ENCODE measurements at regions not wholly inside any gene's neighbourhood (a gene's known extent, or its start where the extent isn't known, plus 50 kb on each side); places are given as distances from the start of the nearest gene placed in this dataset.

DNA sequence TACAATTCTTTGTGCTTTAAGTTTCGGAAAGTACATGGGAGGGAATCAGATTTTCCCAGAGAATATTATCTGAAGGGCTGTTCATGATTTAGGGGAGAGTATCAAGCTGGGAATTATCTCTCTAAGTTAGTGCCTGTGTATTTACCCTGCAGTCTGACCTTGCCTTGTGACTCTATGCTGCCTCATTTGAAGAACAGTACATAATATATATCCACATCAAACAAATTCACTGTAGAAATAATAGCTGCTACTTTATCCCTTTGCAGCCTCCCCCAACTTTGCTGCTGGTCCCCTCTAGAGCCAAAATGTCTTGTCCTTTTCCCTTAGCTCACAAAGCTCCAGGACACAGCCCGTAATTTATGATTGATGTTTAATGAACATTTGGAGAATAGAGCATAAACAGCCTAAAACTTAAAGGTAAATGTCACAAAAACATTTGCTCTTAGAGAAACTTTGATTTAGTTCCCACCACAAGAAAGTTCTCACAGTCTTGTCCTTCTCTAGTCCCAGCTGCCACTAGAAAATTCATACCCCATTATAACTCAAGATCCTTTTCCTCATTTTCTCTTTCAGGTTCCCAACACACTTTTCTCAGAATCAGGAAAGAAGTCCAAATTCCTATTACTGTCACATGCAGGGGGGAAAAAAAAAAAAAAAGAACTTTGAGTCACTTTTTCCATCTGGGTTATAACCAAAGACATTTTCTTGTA, 1009.6 kb downstream of the FLRT2 start:
- H4K20me1 ChIP-seq (ENCODE audit: insufficient read depth, low read length) = no peaks in the 10 kb centered on the region
- no peaks in the 10 kb centered on the region for H3K36me3 ChIP-seq (ENCODE audit: insufficient read depth, low read length)
- no peaks in the 10 kb centered on the region for H3K4me1 ChIP-seq (ENCODE audit: insufficient read depth, low read length)
- no peak overlapping the region for H3K27ac ChIP-seq (ENCODE audit: low read depth, low read length)
- no peaks in the 10 kb centered on the region for H3K27me3 ChIP-seq (ENCODE audit: insufficient read depth, low read length)
- no peak for DNase-seq (ENCODE audit: insufficient read length, low spot score, missing footprints)
- no peak overlapping the region for H3K4me3 ChIP-seq (ENCODE audit: insufficient read depth, low read length)
- H3K79me2 ChIP-seq (ENCODE audit: insufficient read depth, low read length) = no peaks in the 10 kb centered on the region
- TF ChIP-seq, protein P1, sequence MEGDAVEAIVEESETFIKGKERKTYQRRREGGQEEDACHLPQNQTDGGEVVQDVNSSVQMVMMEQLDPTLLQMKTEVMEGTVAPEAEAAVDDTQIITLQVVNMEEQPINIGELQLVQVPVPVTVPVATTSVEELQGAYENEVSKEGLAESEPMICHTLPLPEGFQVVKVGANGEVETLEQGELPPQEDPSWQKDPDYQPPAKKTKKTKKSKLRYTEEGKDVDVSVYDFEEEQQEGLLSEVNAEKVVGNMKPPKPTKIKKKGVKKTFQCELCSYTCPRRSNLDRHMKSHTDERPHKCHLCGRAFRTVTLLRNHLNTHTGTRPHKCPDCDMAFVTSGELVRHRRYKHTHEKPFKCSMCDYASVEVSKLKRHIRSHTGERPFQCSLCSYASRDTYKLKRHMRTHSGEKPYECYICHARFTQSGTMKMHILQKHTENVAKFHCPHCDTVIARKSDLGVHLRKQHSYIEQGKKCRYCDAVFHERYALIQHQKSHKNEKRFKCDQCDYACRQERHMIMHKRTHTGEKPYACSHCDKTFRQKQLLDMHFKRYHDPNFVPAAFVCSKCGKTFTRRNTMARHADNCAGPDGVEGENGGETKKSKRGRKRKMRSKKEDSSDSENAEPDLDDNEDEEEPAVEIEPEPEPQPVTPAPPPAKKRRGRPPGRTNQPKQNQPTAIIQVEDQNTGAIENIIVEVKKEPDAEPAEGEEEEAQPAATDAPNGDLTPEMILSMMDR (IDR thresholded peaks at IDR 0.05; ENCODE audit: extremely low read depth, low read depth, low read length) = no peak
- no peak overlapping the region for H2AFZ ChIP-seq (ENCODE audit: low read length)
- no peak overlapping the region for H3K4me2 ChIP-seq (ENCODE audit: insufficient read depth, low read length)
- no peaks in the 10 kb centered on the region for H3K9me3 ChIP-seq (ENCODE audit: low read depth, low read length)

DNA sequence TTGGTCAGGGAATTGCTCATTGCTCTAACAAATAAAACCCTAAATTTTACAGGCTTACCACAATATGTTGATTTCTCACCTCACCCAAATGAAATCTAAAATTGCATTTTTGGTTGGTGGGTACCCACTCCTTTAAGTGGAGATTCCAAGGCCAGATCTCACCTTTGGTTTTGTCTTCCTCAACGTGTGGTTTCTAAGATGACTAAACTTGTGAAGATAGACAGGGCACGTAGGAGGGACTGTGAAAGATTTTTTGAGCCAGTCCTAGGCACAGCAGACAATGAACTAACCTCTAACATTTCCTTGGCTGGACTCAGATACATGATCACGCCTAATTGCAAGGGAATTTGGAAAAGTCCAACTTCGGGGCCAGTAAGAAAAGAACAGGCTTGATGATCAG, 1003.9 kb downstream of the FLRT2 start:
- Histone ChIP-seq H3K79me2 (ENCODE audit: insufficient read depth, low read length) (no peaks in the 10 kb centered on the region), H3K4me3 (ENCODE audit: insufficient read depth, low read length) (no peak overlapping the region), H4K20me1 (ENCODE audit: insufficient read depth, low read length) (no peaks in the 10 kb centered on the region), H3K4me1 (ENCODE audit: insufficient read depth, low read length) (no peaks in the 10 kb centered on the region), H2AFZ (ENCODE audit: low read length) (no peak overlapping the region), H3K9me3 (ENCODE audit: low read depth, low read length) (no peaks in the 10 kb centered on the region), H3K36me3 (ENCODE audit: insufficient read depth, low read length) (no peaks in the 10 kb centered on the region), H3K27me3 (ENCODE audit: insufficient read depth, low read length) (no peaks in the 10 kb centered on the region), H3K27ac (ENCODE audit: low read depth, low read length) (no peak overlapping the region), H3K4me2 (ENCODE audit: insufficient read depth, low read length) (no peak overlapping the region)
- DNase-seq (ENCODE audit: insufficient read length, low spot score, missing footprints) = no peak
- TF ChIP-seq, protein P1 (IDR thresholded peaks at IDR 0.05; ENCODE audit: extremely low read depth, low read depth, low read length) = no peak

- H3K4me1 ChIP-seq (ENCODE audit: insufficient read depth, low read length) = no peaks in the 10 kb centered on the region
- H4K20me1 ChIP-seq (ENCODE audit: insufficient read depth, low read length) = no peaks in the 10 kb centered on the region
- DNase-seq (ENCODE audit: insufficient read length, low spot score, missing footprints) = no peak
- TF ChIP-seq, protein P1 (IDR thresholded peaks at IDR 0.05; ENCODE audit: extremely low read depth, low read depth, low read length) = no peak
- H2AFZ ChIP-seq (ENCODE audit: low read length) = no peak overlapping the region
- no peaks in the 10 kb centered on the region for H3K27me3 ChIP-seq (ENCODE audit: insufficient read depth, low read length)
- H3K4me3 ChIP-seq (ENCODE audit: insufficient read depth, low read length) = no peak overlapping the region
- H3K9me3 ChIP-seq (ENCODE audit: low read depth, low read length) = no peaks in the 10 kb centered on the region
- H3K79me2 ChIP-seq (ENCODE audit: insufficient read depth, low read length) = no peaks in the 10 kb centered on the region
- no peak overlapping the region for H3K27ac ChIP-seq (ENCODE audit: low read depth, low read length)
- no peaks in the 10 kb centered on the region for H3K36me3 ChIP-seq (ENCODE audit: insufficient read depth, low read length)
- no peak overlapping the region for H3K4me2 ChIP-seq (ENCODE audit: insufficient read depth, low read length)
Measured at GRCh38 chr14:86532219-86532618, 1002.3 kb downstream of the FLRT2 start.

DNA sequence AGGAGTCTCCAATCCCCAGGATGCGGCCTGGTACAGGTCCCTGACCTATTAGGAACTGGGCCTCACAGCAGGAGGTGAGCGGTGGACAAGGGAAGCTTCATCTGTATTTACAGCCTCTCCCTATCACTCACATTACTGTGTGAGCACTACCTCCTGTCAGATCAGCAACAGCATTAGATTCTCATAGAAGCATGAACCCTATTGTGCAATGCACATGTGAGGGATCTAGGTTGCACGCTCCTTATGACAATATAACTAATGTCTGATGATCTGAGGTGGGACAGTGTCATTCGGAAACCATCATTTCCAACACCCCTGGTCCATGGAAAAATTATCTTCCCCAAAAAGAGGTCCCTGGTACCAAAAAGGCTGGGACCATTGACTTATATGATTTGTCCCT, 1000.5 kb downstream of the FLRT2 start:
- Histone ChIP-seq H3K27me3 (ENCODE audit: insufficient read depth, low read length) (no peaks in the 10 kb centered on the region), H3K27ac (ENCODE audit: low read depth, low read length) (no peak overlapping the region), H3K4me1 (ENCODE audit: insufficient read depth, low read length) (no peaks in the 10 kb centered on the region), H3K4me2 (ENCODE audit: insufficient read depth, low read length) (no peak overlapping the region), H2AFZ (ENCODE audit: low read length) (no peak overlapping the region), H3K9me3 (ENCODE audit: low read depth, low read length) (no peaks in the 10 kb centered on the region), H3K36me3 (ENCODE audit: insufficient read depth, low read length) (no peaks in the 10 kb centered on the region), H3K4me3 (ENCODE audit: insufficient read depth, low read length) (no peak overlapping the region), H3K79me2 (ENCODE audit: insufficient read depth, low read length) (no peaks in the 10 kb centered on the region), H4K20me1 (ENCODE audit: insufficient read depth, low read length) (no peaks in the 10 kb centered on the region)
- no peak for DNase-seq (ENCODE audit: insufficient read length, low spot score, missing footprints)
- TF ChIP-seq, protein P1 (IDR thresholded peaks at IDR 0.05; ENCODE audit: extremely low read depth, low read depth, low read length) = no peak
